WTC11 (cell line): ENCODE measurements at regions not wholly inside any gene's neighbourhood (a gene's known extent, or its start where the extent isn't known, plus 50 kb on each side); places are given as distances from the start of the nearest gene placed in this dataset.
"Not testable (repeated sequence)": the region's sequence is repeated elsewhere in the genome, so short reads cannot be mapped to it uniquely, and the experiment has no call there.

Experiments
- ATAC-seq: fragments of 200-7000 bp; cut with Tn5 transposase; 2 replicates; pipeline ENCODE4 v1.10.0; 2021; ENCODE audit warnings: mild to moderate bottlenecking, moderate library complexity
- CTCF ChIA-PET: fragments of 300-600 bp; sonication (Branson Sonifier 250); formaldehyde crosslinking; loops from one replicate; lab custom pipeline; 2021; ENCODE audit warnings: antibody characterized with exemption; lab: Charles Lee
- POLR2A ChIA-PET: fragments of 350-600 bp; sonication (Branson Sonifier 250); formaldehyde crosslinking; loops from one replicate; lab custom pipeline; 2021; ENCODE audit warnings: antibody characterized with exemption; lab: Charles Lee
- DNase-seq: peaks from one replicate; pipeline ENCODE4 v3.0.0; 2021; ENCODE audit warnings: low spot score
- H3K27ac Mint-ChIP-seq: 2 replicates; pipeline ENCODE4 v1.8.0; 2021; ENCODE audit warnings: mixed read lengths
- H3K27me3 Mint-ChIP-seq: 2 replicates; pipeline ENCODE4 v1.8.0; 2021; ENCODE audit warnings: low read depth, mild to moderate bottlenecking, moderate library complexity, mixed read lengths
- H3K36me3 Mint-ChIP-seq: 2 replicates; pipeline ENCODE4 v1.8.0; 2021; ENCODE audit warnings: mixed read lengths
- H3K4me1 Mint-ChIP-seq: 2 replicates; pipeline ENCODE4 v1.8.0; 2022; ENCODE audit warnings: mixed read lengths
- H3K4me3 Mint-ChIP-seq: 2 replicates; pipeline ENCODE4 v1.8.0; 2021; ENCODE audit warnings: mild to moderate bottlenecking, moderate library complexity, mixed read lengths
- H3K9me3 Mint-ChIP-seq: 2 replicates; pipeline ENCODE4 v1.8.0; 2021; ENCODE audit warnings: mixed read lengths
- CTCF ChIP-seq: fragments of 200-600 bp; IDR thresholded peaks from 2 replicates; pipeline ENCODE4 v1.8.0; 2022; ENCODE audit warnings: antibody characterized with exemption
- FOXP1 ChIP-seq: sonication (generic); formaldehyde crosslinking; IDR thresholded peaks from 2 replicates; pipeline ENCODE4 v1.8.0; 2022; ENCODE audit warnings: missing genetic modification reagents, mild to moderate bottlenecking, moderate library complexity, borderline replicate concordance
- GRHL2 ChIP-seq: fragments of 250-450 bp; sonication (Bioruptor Pico); IDR thresholded peaks from 2 replicates; pipeline ENCODE4 v1.8.0; 2022; ENCODE audit warnings: mild to moderate bottlenecking, moderate library complexity; ENCODE audit not compliant: insufficient replicate concordance, severe bottlenecking
- SOX15 ChIP-seq: fragments of 250-450 bp; sonication (Bioruptor Pico); IDR thresholded peaks from 2 replicates; pipeline ENCODE4 v1.9.0; 2021; ENCODE audit warnings: mild to moderate bottlenecking
- TF ChIP-seq, protein P1 (sequence below): fragments of 250-450 bp; sonication (Bioruptor Pico); IDR thresholded peaks from 2 replicates; pipeline ENCODE4 v1.9.0; 2021; ENCODE audit warnings: mild to moderate bottlenecking, borderline replicate concordance
- TF ChIP-seq, protein P2 (sequence below): sonication (generic); formaldehyde crosslinking; IDR thresholded peaks from 2 replicates; pipeline ENCODE4 v1.8.1; 2022; ENCODE audit warnings: mild to moderate bottlenecking, missing genetic modification reagents, moderate library complexity, borderline replicate concordance

GRCh38 chr11:55054723-55055122 is 207.2 kb upstream of the TRIM48 start:
- ATAC-seq (no peak), DNase-seq (no peak)
- H3K27ac Mint-ChIP-seq = no peak overlapping the region
- ChIA-PET POLR2A (no interaction called here), CTCF (no interaction called here)
- H3K4me1 Mint-ChIP-seq = no peaks in the 10 kb centered on the region
- peaks cover 11% of the 10 kb centered on the region; the same call in 1 of the 2 replicates for H3K27me3 Mint-ChIP-seq
- peaks cover 82% of the 10 kb centered on the region for H3K9me3 Mint-ChIP-seq
- H3K4me3 Mint-ChIP-seq = no peak overlapping the region
- H3K36me3 Mint-ChIP-seq = peaks cover 72% of the 10 kb centered on the region
- TF ChIP-seq, protein P1, sequence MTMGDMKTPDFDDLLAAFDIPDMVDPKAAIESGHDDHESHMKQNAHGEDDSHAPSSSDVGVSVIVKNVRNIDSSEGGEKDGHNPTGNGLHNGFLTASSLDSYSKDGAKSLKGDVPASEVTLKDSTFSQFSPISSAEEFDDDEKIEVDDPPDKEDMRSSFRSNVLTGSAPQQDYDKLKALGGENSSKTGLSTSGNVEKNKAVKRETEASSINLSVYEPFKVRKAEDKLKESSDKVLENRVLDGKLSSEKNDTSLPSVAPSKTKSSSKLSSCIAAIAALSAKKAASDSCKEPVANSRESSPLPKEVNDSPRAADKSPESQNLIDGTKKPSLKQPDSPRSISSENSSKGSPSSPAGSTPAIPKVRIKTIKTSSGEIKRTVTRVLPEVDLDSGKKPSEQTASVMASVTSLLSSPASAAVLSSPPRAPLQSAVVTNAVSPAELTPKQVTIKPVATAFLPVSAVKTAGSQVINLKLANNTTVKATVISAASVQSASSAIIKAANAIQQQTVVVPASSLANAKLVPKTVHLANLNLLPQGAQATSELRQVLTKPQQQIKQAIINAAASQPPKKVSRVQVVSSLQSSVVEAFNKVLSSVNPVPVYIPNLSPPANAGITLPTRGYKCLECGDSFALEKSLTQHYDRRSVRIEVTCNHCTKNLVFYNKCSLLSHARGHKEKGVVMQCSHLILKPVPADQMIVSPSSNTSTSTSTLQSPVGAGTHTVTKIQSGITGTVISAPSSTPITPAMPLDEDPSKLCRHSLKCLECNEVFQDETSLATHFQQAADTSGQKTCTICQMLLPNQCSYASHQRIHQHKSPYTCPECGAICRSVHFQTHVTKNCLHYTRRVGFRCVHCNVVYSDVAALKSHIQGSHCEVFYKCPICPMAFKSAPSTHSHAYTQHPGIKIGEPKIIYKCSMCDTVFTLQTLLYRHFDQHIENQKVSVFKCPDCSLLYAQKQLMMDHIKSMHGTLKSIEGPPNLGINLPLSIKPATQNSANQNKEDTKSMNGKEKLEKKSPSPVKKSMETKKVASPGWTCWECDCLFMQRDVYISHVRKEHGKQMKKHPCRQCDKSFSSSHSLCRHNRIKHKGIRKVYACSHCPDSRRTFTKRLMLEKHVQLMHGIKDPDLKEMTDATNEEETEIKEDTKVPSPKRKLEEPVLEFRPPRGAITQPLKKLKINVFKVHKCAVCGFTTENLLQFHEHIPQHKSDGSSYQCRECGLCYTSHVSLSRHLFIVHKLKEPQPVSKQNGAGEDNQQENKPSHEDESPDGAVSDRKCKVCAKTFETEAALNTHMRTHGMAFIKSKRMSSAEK (CRISPR knock-in tag) = no peak
- TF ChIP-seq GRHL2 (CRISPR knock-in tag) (no peak), FOXP1 (CRISPR knock-in tag) (no peak)

DNA sequence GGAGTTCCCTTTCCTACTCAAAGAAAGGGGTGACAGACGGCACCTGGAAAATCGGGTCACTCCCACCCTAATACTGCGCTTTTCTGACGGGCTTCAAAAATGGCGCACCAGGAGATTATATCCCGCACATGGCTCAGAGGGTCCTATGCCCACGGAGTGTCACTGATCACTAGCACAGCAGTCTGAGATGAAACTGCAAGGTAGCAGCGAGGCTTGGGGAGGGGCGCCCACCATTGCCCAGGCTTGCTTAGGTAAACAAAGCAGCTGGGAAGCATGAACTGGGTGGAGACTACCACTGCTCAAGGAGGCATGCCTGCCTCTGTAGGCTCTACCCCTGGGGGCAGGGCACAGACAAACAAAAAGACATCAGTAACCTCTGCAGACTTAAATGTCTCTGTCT is 177.4 kb upstream of the TRIM48 start:
- Mint-ChIP-seq H3K9me3 (peaks cover 95% of the 10 kb centered on the region), H3K36me3 (peaks cover 92% of the 10 kb centered on the region), H3K27me3 (peaks cover 20% of the 10 kb centered on the region)
- H3K27ac Mint-ChIP-seq, ATAC-seq, POLR2A ChIA-PET, H3K4me3 Mint-ChIP-seq, H3K4me1 Mint-ChIP-seq, CTCF ChIA-PET, DNase-seq: not testable (repeated sequence)

- Mint-ChIP-seq H3K9me3 (peaks cover 75% of the 10 kb centered on the region), H3K4me3 (no peak overlapping the region), H3K36me3 (peaks cover 80% of the 10 kb centered on the region), H3K27me3 (peaks cover 24% of the 10 kb centered on the region)
- ChIA-PET CTCF (no interaction called here), POLR2A (no interaction called here)
- TF ChIP-seq, protein P2, sequence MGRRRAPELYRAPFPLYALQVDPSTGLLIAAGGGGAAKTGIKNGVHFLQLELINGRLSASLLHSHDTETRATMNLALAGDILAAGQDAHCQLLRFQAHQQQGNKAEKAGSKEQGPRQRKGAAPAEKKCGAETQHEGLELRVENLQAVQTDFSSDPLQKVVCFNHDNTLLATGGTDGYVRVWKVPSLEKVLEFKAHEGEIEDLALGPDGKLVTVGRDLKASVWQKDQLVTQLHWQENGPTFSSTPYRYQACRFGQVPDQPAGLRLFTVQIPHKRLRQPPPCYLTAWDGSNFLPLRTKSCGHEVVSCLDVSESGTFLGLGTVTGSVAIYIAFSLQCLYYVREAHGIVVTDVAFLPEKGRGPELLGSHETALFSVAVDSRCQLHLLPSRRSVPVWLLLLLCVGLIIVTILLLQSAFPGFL (CRISPR knock-in tag) = no peak
- TF ChIP-seq SOX15 (CRISPR knock-in tag) (no peak), CTCF (no peak)
- TF ChIP-seq, all 79 proteins: peak for 0
- ATAC-seq = no peak
- Mint-ChIP-seq H3K27ac (no peak overlapping the region), H3K4me1 (no peaks in the 10 kb centered on the region)
- DNase-seq = no peak
Measured at GRCh38 chr11:55106391-55106790, 155.6 kb upstream of the TRIM48 start.
